Stimulated activated CD4-positive, alpha-beta T cell treated with anti-CD3 and anti-CD28 coated beads, Interleukin-2, amount 100 ng/mL, for 4 hours (primary cell): ENCODE measurements at regions not wholly inside any gene's neighbourhood (a gene's known extent, or its start where the extent isn't known, plus 50 kb on each side); places are given as distances from the start of the nearest gene placed in this dataset.
"Not testable (repeated sequence)": the region's sequence is repeated elsewhere in the genome, so short reads cannot be mapped to it uniquely, and the experiment has no call there.

Experiments
- DNase-seq: peaks from one replicate; pipeline ENCODE4 v3.0.0-alpha.2; 2020; ENCODE audit warnings: low read depth

DNA sequence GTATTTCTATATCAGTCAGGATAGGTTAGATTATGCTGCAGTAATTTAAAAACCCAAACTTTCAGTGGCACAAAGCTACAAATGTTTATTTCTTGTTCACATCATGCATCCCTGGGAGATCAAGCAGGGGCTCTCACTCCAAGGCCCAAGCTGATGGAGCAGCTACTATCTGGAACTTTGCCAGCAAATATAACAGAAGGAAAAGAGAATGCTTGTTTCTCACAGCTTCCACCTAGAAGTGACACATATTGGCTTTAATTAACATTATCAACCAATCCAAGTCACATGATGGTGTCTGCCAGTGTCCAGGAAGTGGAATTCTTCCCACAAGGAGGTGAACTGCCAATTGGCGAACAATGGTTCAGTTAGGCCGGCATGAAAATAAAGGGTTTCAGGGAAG, 306.9 kb downstream of the BCL11A start:
- DNase-seq: no peak

DNA sequence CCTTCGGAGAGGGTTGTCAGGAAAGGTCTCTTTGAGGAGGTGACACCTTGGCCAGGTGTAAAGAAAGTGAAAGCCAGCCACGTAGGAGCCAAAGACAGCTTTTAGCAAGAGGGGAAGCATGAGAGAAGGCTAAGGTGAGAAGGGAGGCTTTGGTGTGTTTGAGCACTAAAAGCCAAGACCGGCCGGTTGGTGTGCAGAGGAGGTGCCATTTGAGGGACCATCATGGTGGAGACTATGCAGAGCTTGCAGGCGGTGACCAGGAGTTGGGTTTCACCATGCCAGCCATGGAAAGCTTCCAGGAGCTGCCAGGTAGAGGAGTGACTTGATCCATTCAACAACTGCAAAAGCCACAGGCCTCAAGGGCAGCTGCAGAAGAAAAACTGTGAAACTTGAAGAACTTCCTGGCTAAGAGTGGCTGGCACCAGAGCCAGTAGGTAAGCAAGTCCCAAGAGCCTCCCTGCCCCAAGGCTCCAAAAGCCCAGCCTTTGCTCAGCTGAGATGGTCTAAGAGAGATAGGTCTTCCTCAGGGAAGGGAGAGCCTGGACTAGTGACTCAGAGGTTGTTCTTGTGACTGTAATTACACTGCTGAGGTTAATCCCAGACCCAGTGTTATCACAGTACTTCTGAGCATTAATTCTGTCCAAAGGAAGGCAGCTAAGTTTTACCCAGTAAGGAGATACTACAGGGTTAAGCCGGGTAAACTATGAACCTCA, 319.0 kb downstream of the BCL11A start:
- no peak for DNase-seq

DNA sequence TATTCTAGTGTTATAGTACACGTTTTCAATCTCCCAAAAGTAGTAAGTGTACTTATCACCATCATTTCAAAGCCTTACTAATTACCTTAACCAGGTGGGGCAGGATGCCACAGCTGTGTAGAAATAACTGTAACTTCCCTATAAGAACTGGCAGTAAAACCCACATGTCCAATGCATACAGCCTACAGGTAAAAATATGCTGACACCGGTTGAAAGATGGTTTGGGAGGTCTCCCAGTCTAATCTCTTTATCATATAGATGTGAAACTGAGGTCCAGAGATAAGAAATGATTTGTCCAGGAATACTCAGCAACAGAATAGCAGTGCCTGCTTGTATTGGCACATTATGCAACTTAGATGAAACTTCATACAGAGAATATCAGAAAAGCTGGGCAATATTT, 322.9 kb downstream of the BCL11A start:
- no peak for DNase-seq

DNA sequence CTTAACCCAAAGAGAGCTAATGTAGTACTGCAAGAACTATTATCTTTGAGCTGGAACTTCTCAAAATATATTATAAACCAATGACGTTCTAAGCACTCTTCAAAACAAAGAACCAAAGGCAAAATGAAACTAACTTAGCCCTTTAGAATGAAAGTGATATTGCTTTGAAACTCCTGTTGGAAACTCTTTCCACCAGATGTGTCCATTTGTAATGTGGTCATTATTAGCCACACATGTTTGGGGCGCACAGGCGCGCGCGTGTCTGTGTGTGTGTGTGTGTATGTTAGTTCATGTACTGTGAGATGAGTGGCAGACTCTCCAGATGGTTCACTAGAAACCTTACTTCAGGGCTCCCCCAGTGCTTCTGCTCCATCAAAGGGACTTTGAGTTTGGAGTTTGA, 323.4 kb downstream of the BCL11A start:
- no peak for DNase-seq

DNA sequence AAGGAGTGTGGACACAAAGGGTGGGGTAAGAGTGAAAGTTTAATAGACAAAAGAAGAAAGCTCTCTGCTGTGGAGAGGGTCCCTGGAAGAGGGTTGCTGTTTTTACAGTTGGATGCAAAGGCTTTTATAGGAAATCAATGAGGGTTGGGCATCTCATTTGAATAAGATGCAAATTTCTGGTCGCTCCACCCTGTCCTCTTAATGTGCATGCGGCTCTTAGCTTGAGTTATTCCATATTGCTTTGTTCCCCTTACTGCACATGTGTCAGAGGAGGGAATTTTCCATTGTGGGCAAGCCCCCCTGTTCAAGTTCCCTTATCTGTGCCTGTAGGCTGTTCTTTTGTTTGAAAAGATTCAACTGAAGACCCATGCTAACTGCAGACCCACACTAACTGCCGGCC, 326.5 kb downstream of the BCL11A start:
- no peak for DNase-seq

DNA sequence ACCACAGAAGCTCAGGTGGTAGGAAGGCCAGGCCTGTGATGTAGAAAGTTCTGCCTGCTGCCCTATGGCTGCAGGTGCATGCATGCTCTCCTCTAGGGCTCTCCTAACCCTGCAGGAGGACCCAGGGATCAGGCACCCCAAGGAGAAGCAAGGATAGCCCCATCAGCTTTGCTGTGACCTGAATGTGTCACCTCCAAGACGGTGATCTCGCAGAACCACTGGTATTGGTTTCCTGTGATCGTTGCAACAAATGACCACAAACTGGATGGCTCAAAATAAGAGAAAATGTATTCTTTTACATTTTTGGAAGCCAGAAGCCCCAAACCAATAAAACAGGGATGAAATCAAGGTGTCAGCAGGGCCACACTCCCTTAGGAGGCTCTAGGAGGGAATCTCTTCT, 327.3 kb downstream of the BCL11A start:
- DNase-seq: no peak

DNA sequence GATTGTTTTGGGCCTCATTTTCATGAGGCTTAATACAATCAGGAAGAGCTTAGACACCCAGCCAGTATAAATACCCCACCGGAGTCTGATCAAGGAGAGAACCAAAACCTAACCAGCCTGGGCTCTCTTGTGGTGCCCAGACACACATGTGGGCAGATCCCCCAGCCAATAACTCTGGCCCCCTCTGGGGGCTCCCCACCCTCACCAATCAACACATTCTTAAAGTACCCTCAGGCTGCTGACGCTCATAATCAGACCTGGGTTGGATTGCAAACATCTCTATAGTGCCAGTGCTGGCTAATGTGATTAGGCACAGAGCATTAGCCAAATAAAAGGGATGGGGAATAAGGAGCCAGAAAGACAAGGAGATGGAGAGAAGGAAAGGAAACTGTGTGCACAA, 329.6 kb downstream of the BCL11A start:
- DNase-seq: no peak

DNA sequence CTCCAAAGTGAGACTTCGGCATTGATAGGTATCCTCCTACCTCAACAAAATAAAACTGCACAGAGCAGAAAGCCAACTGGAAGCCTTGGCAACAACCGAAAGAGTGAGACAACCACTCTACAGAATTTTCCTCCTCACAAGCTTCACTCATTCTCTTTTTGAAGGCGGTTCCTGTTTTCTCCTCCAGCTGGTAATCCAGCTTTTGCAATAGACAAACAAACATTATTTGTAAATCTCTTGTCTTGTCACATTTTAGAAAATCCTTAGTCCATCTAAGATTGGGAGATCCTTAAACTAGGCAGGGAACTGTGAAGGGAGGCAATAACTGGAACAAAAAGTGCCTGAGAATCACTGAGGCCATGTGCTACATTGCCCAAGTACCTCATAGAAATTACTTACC, 332.4 kb downstream of the BCL11A start:
- DNase-seq: no peak

DNA sequence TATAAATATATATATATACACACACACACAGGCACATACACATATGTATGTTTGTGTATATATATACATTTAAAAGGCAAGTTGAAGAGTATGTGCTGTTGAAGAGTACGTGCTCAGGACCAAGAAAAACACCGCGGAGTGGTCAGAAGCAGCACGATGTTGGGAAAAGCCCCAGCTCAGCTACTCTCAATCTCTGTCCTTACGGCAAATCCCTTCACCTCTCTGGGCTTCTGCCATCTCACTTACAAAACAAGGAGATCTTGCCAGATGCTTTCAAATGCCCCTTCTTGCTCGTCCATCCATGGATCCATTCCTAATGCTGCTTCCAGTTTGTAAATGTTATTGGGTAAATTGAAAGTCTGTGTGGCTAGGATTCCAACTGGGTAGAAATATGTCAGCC, 333.9 kb downstream of the BCL11A start:
- DNase-seq: no peak

DNA sequence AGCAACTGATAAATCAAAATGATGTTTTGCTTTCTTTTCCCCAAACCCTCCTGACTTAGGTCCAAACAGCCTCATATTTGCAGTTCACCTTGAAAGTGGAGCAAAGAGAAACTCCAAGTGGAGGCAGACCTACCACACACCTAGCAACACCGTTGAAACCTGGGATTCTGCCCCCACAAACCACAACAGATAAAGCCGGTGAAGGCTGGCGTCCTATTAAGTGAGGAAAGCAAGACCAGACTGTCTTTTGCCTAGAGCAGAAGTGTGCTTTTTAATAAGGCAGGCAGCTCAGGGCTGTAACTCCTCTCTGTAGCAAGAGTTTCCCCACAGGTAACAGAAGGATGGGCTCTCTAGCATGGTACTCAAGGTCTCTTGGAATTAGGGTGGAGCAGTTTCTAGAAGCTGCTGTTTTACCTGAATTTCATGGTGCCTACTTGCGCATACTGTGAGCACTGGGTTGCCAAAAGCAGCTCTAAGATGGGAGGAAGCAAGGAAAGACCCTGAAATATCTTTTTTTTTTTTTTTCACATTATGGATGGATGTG, 336.9 kb downstream of the BCL11A start:
- no peak for DNase-seq

DNA sequence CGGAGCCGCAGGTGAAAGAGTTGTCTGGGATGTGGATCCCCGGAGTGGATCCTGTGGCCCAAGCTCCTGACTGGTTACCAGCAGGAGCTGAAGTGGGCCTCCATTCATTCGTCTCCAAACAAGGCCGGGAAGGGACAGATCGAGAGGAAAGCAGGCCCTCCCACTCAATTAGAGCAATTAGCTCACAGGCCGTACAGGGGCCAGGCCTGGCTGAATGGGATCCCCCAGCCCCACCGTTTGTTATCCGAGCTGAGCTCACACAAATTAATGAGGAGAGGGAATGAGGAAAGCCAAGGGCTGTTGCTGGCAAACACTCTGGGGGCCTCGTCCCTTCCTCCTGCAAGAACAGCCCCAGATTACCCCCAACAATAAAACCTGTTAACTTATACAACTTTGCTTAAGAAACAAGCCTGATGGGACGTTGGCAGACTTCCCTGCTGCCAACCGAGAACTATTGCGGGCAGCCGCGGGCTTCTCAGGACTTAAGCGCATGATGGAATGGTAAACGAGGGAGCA, 338.0 kb downstream of the BCL11A start:
- no peak for DNase-seq

DNA sequence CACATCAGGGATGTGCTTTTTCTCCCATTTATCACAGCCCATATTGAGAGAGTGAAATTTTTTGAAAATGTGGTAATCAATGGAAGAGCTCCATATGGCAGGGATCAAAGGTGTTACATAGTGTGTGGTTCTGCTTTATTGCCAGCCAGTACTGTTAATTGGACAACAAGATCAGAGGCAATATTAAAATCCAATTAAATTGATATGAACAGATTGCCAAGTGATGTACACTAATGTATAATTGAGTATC, 338.9 kb downstream of the BCL11A start:
- no peak for DNase-seq

DNA sequence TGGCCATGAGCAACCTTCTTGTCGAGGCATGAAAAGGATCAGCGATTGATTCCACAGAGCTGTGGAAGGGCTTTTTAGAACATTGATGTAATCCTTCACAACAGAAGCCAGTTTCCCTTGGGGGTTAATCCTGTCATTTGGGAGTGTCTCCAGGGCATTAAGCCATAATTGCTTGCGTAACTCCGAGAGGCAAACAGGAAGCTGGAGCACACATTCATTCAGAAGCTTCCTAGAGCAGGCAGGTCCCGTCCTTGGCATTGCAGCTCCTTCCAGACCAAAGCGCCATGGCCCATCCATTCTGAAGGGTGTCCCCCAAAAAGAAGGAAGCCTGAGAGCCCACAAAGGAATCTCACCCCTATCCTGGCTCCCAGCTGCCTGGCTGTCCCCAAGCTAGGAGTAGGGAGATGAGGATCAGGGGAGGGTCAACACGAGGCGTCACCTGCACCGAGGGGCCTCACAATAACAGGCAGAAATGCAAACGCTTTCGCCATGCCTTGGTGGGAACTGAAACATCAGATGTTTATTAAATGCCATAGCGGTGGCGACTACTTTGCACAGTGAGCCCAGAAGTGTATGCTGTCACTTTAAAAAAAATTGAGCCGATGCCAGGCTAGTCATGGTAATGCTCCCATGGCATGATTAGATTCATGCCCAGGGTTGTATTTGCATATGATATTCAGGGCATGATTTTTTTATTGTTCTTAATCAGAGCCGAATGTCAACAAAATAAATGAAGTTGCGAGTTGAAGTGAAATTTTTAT, 339.4 kb downstream of the BCL11A start:
- DNase-seq: no peak

DNA sequence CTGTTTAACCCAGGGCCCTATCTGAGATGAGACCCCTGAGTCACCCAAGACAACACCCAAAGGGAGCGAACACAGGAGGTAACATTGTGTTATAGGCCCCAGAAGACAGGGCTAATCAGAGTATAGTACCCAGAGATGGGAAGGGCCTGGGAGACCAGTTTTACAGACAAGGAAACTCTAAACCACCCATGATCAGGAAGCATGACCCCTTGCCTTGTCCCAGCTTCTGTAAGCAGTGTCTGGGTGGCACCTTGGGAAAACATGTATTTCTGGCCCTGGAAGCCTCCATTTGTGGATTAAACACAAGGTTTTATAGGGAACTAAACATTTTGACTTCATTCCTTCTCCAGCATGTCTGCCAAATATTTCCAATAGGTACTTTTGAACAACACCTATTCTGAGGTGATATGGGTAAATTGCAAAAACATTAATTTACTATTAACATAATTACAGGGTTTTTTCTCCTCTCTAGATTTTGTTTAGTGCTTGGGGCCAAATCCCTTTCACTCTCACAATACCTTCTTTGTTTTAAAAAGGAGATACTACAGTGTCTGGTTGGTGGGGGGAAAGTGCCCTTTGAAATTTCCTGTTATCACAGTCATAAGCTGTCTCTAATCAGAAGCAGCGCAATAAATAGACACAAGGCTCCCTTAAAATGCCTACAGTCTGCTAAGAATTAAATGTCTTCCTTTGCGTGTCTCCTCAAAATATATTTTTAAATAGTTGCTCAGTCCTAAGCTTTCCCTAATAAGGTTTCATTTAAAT, 341.1 kb downstream of the BCL11A start:
- no peak for DNase-seq

DNA sequence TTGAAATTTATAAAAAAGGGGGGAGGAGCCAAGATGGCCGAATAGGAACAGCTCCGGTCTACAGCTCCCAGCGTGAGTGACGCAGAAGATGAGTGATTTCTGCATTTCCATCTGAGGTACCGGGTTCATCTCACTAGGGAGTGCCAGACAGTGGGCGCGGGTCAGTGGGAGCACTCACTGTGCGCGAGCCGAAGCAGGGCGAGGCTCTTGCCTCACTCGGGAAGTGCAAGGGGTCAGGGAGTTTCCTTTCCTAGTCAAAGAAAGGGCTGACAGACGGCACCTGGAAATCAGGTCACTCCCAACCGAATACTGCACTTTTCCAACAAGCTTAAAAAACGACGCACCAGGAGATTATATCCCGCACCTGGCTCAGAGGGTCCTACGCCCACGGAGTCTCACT, 364.4 kb downstream of the BCL11A start:
- not testable (repeated sequence) for DNase-seq

DNA sequence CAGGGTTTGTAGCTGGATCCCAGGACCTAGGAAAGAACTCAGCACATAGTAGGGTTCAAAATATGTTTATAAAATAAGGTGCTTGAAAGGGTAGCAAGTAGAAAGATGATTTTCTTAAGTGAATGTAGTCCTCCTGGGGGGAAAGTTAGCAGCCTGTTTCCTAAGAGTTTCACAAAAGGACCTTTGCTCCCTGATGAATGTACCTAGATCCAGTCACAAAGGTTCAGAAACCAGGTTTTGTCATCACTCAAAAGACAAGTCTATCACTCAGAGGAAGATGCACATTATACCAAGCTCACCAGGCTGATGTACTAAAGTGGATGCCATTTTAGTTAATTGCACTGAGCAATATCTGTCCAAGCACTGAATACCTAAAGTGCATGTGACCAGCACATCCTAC, 378.2 kb downstream of the BCL11A start:
- DNase-seq: no peak

DNA sequence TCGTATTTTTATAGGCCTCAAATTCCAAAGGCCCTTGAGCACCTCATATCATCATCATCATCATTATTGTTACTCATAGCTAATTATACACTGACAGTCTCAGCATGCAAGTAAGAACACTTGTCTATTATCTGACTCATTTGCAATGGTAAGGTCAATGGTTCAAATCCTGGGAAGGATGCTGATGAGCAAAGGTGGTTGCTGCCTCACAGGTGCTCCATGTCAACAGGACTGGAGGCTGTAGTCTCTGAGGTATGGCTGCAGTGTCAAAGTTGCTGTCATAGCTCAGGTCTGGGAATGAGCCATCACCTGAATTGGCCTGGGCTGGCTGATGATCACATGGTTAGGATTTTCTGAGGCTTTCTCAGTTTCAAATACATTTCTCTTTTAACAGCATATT, 379.3 kb downstream of the BCL11A start:
- DNase-seq: no peak

DNA sequence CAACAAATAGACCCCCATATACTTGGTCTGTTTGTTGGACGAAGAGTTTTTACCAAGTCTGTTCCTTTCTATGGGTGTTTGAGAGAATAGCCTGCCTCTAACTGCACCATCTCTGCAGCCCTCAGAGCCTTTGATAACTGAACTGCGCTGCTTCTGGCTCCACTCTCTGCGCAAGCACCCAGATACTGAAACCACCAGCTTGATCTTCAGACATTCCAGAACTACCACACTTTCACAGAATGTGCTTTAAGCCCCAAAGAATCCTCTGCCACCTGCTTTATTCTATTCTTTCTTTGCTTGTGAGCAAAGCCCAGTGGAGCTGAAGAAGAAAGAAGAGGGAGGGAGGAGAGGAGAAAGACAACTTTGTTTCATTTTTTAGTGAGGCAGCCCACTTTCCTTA, 380.7 kb downstream of the BCL11A start:
- DNase-seq: no peak

DNA sequence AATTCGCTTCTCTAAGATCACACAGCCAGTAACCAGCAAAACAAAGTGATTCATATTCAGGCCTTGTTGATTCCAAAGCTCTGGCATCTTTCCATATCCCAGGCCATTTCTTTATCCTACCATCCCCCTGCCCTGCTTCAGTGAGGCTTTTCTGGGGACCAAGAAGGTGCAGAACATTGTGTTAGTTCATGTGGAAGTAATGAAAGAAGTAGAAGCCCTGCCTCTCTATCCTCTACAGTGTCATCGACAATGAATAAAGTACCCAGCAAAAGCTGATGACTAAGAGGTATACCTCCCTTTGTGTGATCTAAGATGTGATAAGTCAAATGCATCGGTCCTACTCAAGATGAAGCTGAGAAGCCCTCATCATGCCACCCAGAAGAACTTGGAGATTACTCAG, 383.2 kb downstream of the BCL11A start:
- DNase-seq: no peak

DNA sequence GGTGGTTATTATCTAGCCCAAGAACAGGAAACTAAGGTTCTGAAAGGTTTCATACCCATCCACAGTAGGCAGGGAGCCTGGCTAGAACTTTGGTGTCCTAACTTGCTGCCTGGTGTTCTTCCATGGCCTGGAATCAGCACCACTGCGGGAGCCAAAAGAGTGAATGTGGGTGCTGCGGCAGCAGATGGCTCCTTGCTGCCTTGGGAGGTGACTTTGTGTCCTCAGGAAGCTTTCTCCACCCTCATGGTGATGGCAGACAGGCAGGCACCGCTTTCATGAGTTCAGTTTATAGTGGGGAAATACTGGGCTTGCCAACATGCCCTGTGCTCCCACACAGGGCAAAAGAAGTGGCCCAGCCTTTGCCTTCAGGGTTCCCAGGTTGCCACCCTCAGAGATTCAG, 385.2 kb downstream of the BCL11A start:
- DNase-seq: no peak

DNA sequence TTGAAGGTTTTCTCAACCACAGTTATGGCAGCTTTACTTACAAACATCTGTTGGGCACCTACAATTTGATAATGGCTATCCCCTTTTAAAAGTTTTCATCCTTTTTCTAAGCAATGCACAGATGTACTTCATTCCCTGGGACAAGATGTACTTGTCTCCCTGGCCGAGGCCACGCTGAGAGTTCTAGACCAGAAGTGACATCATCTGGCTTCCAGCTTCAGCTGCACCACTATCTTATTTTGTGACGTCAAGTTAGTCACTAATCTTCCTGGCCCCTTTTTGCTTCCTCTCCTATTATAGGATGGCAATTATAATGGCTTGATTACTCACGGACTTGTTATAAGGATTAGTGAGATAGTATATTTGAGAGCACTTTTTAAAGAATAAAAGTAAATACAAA, 386.4 kb downstream of the BCL11A start:
- no peak for DNase-seq

DNA sequence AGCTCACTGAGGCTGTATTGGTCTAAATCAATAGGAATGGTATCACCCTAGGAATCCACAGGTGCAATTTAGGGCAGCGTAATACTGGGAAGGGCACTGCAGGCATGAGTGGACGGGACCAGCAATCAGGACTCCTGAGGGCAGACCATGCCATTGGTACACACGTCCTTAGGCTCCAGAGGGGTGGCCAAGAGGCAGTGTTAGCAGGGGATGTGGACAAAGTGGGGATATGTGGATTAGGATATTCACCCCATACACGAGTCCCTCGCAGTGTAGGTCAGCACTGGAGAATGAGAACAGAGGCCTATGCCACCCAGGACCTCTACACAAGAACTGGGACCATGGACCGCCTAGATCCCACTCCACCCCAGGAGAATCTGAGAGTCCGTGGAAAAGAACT, 389.8 kb downstream of the BCL11A start:
- DNase-seq: no peak

DNA sequence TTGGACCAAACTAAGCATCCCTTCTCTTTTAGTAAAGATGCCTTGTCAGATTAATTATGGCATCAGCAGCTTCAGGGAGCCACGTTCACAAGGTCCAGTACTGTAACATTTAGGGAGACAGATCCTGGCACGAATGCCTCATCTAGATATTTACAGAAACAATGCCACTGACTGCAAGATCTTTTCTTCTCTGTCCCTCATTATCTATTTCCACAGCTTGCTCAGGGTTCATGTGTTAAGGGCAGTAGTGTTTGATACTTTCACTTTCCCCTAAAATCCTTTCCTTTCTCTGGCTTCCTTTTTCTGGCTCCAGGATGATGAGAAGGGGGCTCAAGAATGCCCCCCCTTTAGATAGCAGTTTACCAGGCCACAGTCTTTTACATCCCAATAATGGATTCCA, 393.9 kb downstream of the BCL11A start:
- DNase-seq: no peak
